NCI-H1436 treated with DMSO at 0.1 percent for 48 hours (cell line): ENCODE measurements at regions not wholly inside any gene's neighbourhood (a gene's known extent, or its start where the extent isn't known, plus 50 kb on each side); places are given as distances from the start of the nearest gene placed in this dataset.

Experiments used
- DNase-seq: peaks from one replicate; lab custom pipeline; 2025; lab: John Stamatoyannopoulos, UW

- DNase-seq, result no peak
These were observed 806.2 kb downstream of the TBC1D22A start for GRCh38 chr22:47568700-47569099.

- DNase-seq, result no peak
These were observed 805.0 kb downstream of the TBC1D22A start for GRCh38 chr22:47567126-47568090.

GRCh38 chr22:47566491-47566890 is 804.0 kb downstream of the TBC1D22A start:
- DNase-seq, result no peak

GRCh38 chr22:47565607-47566006 is 803.2 kb downstream of the TBC1D22A start:
- no peak for DNase-seq

- no peak for DNase-seq
These were observed 802.4 kb downstream of the TBC1D22A start for GRCh38 chr22:47564651-47565434.

- DNase-seq, result no peak
These were observed 801.7 kb downstream of the TBC1D22A start for GRCh38 chr22:47564158-47564450.

- no peak for DNase-seq
These were observed 801.1 kb downstream of the TBC1D22A start for GRCh38 chr22:47563406-47564157.

GRCh38 chr22:47561766-47562165 is 799.3 kb downstream of the TBC1D22A start:
- no peak for DNase-seq

GRCh38 chr22:47561115-47561675 is 798.7 kb downstream of the TBC1D22A start:
- DNase-seq, result no peak

- DNase-seq, result no peak
These were observed 796.6 kb downstream of the TBC1D22A start for GRCh38 chr22:47558828-47559700.

- no peak for DNase-seq
These were observed 794.0 kb downstream of the TBC1D22A start for GRCh38 chr22:47556473-47556872.

- no peak for DNase-seq
These were observed 791.0 kb downstream of the TBC1D22A start for GRCh38 chr22:47553436-47553835.

GRCh38 chr22:47552541-47553205 is 790.2 kb downstream of the TBC1D22A start:
- no peak for DNase-seq

GRCh38 chr22:47552024-47552423 is 789.6 kb downstream of the TBC1D22A start:
- DNase-seq, result no peak

GRCh38 chr22:47551431-47551775 is 789.0 kb downstream of the TBC1D22A start:
- DNase-seq, result no peak

GRCh38 chr22:47550524-47551430 is 788.3 kb downstream of the TBC1D22A start:
- DNase-seq, result no peak

- no peak for DNase-seq
These were observed 787.4 kb downstream of the TBC1D22A start for GRCh38 chr22:47549741-47550340.

GRCh38 chr22:47548953-47549740 is 786.7 kb downstream of the TBC1D22A start:
- DNase-seq, result no peak
